Esophagus muscularis mucosa (tissue), 4 donors: ENCODE measurements at regions not wholly inside any gene's neighbourhood (a gene's known extent, or its start where the extent isn't known, plus 50 kb on each side); places are given as distances from the start of the nearest gene placed in this dataset.

Experiments
- DNase-seq: peaks from one replicate; pipeline ENCODE4 v3.0.0-alpha.2; 2017; ENCODE audit errors: extremely low spot score
- H3K27ac ChIP-seq, 4 donors: fragments of 200-600 bp; sonication (generic); replicated peaks in 1 of 4; 1 replicate in 3 of 4; 2 replicates in 1 of 4; pipeline ENCODE4 v1.5.1; 2016 to 2019; ENCODE audit warnings: mild to moderate bottlenecking in 1 of 4
- H3K27me3 ChIP-seq, 4 donors: fragments of 200-600 bp; sonication (generic); one replicate each; pipeline versions ENCODE4 v1.5.1 to v1.6.0; 2016 to 2019
- H3K36me3 ChIP-seq, 4 donors: fragments of 200-600 bp; sonication (generic); one replicate each; pipeline ENCODE4 v1.5.1; 2016 to 2019
- H3K4me1 ChIP-seq, 4 donors: fragments of 200-600 bp; sonication (generic); one replicate each; pipeline ENCODE4 v1.5.1; 2016 to 2019
- H3K4me3 ChIP-seq, 4 donors: fragments of 200-600 bp; sonication (generic); 1 replicate in 2 of 4; 2 replicates in 2 of 4; pipeline ENCODE4 v1.5.1; 2016 to 2019; ENCODE audit warnings: mild to moderate bottlenecking in 4 of 4, moderate library complexity in 1 of 4
- H3K9me3 ChIP-seq, 4 donors: fragments of 200-600 bp; sonication (generic); 1 replicate in 3 of 4; 2 replicates in 1 of 4; pipeline ENCODE4 v1.5.1; 2016 to 2019
- EP300 ChIP-seq: sonication (generic); formaldehyde crosslinking; IDR thresholded peaks from one replicate; pipeline ENCODE4 v1.6.1; 2017; ENCODE audit warnings: antibody characterized with exemption
- POLR2A ChIP-seq: fragments of 450-650 bp; IDR thresholded peaks from one replicate; pipeline ENCODE4 v1.6.1; 2017; ENCODE audit warnings: antibody characterized with exemption, moderate library complexity, mild to moderate bottlenecking, low read depth
- POLR2AphosphoS5 ChIP-seq, 2 donors: sonication (generic); formaldehyde crosslinking; IDR thresholded peaks; one replicate each; pipeline ENCODE4 v1.6.1; 2017; ENCODE audit warnings: antibody characterized with exemption in 2 of 2
- WGBS: methylation state at CpG from one replicate; pipeline ENCODE4 v1.1.5; 2018; 5-methylcytosine and 5-hydroxymethylcytosine counted together
- intact Hi-C: fragments of 100-400 bp; cut with DNase I; formaldehyde crosslinking; loops from one replicate; pipeline ENCODE4 v1.15.1; 2023
- TF ChIP-seq, protein P1 (sequence below), 3 experiments: fragments of 200-600 bp in 2 of 3; fragments of 450-650 bp in 1 of 3; sonication (generic) in 2 of 3; IDR thresholded peaks; one replicate each; pipeline ENCODE4 v1.5.1; 2017 to 2019; ENCODE audit warnings: antibody characterized with exemption in 3 of 3, mild to moderate bottlenecking in 2 of 3, moderate library complexity in 1 of 3

DNA sequence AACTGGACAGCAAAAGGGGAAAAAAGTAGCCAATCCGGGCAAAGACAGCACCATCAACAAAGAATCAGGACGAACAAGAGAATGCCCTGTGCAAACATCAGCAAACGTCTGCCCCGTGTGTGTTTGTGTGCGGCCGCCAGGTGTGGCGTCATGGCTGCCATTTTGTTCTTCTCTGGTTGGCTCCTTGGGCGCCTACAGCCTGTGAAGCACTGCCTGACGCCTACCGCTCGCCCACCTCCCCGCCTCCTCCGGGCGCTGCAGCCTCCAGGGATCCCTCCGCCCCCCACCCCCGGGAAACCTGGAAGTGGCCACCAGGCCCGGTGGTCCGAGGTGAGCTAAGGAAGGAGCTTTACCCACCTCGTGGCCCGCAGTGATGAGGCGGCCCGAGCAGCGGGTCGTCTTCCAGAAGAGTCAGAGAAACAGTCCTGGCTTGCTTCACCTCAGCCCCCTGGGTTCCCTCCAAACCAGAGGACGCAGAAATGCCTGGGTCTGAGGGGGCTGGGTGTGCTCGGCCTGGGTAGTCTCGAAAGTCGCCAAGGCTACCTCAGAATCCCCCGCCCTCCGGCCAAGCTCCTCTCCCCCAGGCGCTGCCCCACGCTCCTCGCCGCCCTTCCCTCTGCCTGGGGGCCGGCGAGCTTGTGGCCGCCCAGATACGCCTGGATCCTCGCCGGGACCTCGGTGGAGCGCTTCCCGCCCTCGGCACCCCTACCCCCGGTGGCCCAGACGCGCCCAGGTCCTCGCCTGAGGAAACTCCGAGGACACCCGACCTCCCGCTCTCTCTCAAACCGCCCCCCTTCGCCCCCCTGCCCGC, 61.8 kb upstream of the IL6 start:
- no peaks in the 10 kb centered on the region for H3K36me3 ChIP-seq
- intact Hi-C loops = no loop called here
- no peaks in the 10 kb centered on the region for H3K27me3 ChIP-seq
- H3K27ac ChIP-seq = no peak overlapping the region
- H3K4me1 ChIP-seq = peaks cover 0 to 21% (median 9%) of the 10 kb centered on the region in 4 donors
- DNase-seq = peak; percentile 47
- no peak for TF ChIP-seq EP300
- H3K9me3 ChIP-seq = no peaks in the 10 kb centered on the region
- no peak overlapping the region for H3K4me3 ChIP-seq
- 95% methylated on average over 51 of the region's 54 CpGs for WGBS

GRCh38 chr7:22663721-22664120, 63.3 kb upstream of the IL6 start:
- Histone ChIP-seq H3K4me3 (no peak overlapping the region), H3K27me3 (no peaks in the 10 kb centered on the region), H3K36me3 (no peaks in the 10 kb centered on the region), H3K9me3 (no peaks in the 10 kb centered on the region), H3K4me1 (peaks cover 0 to 21% (median 9%) of the 10 kb centered on the region in 4 donors), H3K27ac (no peak overlapping the region)
- DNase-seq = peak; percentile 19
- TF ChIP-seq, protein P1, sequence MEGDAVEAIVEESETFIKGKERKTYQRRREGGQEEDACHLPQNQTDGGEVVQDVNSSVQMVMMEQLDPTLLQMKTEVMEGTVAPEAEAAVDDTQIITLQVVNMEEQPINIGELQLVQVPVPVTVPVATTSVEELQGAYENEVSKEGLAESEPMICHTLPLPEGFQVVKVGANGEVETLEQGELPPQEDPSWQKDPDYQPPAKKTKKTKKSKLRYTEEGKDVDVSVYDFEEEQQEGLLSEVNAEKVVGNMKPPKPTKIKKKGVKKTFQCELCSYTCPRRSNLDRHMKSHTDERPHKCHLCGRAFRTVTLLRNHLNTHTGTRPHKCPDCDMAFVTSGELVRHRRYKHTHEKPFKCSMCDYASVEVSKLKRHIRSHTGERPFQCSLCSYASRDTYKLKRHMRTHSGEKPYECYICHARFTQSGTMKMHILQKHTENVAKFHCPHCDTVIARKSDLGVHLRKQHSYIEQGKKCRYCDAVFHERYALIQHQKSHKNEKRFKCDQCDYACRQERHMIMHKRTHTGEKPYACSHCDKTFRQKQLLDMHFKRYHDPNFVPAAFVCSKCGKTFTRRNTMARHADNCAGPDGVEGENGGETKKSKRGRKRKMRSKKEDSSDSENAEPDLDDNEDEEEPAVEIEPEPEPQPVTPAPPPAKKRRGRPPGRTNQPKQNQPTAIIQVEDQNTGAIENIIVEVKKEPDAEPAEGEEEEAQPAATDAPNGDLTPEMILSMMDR (IDR thresholded peaks at IDR 0.05) = no peak
- no peak for TF ChIP-seq POLR2AphosphoS5 (IDR thresholded peaks at IDR 0.05)
- no peak for TF ChIP-seq POLR2A
- TF ChIP-seq EP300 = no peak
- intact Hi-C loops = no loop called here
- 87% methylated on average over 6 of the region's 6 CpGs for WGBS

DNA sequence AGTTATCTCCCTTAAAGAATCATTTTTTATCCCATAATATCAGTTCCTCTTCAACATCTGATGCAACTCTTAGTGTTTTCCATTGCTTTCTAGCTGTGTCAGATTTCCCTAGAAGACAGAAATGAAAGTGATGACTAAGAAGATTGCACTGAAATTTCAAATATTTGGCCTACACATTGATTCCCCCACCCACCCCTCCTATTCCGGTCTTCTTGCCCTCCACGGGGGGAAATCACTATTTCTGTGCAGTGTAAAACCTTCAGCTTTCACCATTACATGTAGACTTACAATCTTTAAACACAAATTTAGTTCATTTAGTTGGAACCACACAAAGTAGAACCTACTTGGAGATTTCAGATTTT, 63.7 kb upstream of the IL6 start:
- DNase-seq = no peak
- TF ChIP-seq POLR2A (no peak), EP300 (no peak), POLR2AphosphoS5 (IDR thresholded peaks at IDR 0.05) (no peak)
- TF ChIP-seq, protein P1 (IDR thresholded peaks at IDR 0.05) = no peak
- H3K36me3 ChIP-seq = no peaks in the 10 kb centered on the region
- no peaks in the 10 kb centered on the region for H3K9me3 ChIP-seq
- 33% methylated on average over 2 of the region's 2 CpGs for WGBS
- no peak overlapping the region for H3K27ac ChIP-seq
- no peaks in the 10 kb centered on the region for H3K27me3 ChIP-seq
- peaks cover 0 to 21% (median 9%) of the 10 kb centered on the region in 4 donors for H3K4me1 ChIP-seq
- intact Hi-C loops = no loop called here
- H3K4me3 ChIP-seq = no peak overlapping the region

DNA sequence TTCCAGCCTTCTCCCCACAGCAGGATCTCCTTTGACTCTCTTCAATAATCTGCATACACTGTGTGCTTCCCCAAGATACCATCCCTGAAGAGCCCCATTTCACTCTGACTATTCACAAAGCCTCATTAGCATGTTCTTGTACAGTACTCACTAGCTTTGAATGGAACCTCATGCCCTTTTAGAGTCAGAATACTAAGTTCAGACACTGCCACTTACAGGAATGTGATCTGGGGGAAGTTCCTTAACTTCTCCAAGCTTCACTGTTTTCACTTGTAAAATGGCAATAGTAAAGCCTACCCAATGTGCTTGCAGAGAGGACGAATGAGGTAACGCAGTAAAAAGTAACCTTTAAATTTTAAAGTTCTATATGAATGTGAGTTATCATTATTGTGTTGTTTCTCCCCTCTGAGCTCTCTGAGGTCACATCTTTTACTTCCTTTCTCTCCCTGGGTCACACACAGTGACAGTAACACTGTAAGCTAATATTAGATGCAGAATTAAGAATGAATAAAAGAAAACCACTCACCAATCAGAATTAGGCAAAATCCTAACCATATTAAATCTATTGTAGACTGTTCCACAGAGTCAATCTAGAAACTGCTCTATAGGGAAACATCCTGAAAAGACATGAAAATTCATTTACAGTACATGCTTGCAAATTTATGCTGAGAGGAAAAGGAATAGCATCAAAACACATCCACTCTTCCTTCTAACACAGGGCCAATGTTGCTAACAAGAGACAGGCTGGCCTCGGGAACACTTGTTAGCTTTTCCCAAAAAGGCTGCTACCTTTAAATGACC, 64.2 kb upstream of the IL6 start:
- Histone ChIP-seq H3K27me3 (no peaks in the 10 kb centered on the region), H3K36me3 (no peaks in the 10 kb centered on the region), H3K27ac (no peak overlapping the region), H3K4me1 (peaks cover 0 to 21% (median 9%) of the 10 kb centered on the region in 4 donors), H3K9me3 (no peaks in the 10 kb centered on the region), H3K4me3 (no peak overlapping the region)
- peak; percentile 62 for DNase-seq
- WGBS = 84% methylated on average over 3 of the region's 3 CpGs
- TF ChIP-seq, protein P1 (IDR thresholded peaks at IDR 0.05) = no peak
- no peak for TF ChIP-seq POLR2A
- intact Hi-C loops = no loop called here

GRCh38 chr7:22662036-22662435, 65.0 kb upstream of the IL6 start:
- no peak for TF ChIP-seq EP300
- TF ChIP-seq, protein P1 (IDR thresholded peaks at IDR 0.05) = no peak
- TF ChIP-seq POLR2A = no peak
- TF ChIP-seq POLR2AphosphoS5 (IDR thresholded peaks at IDR 0.05) = no peak
- peak; percentile 31 for DNase-seq
- H3K27ac ChIP-seq = no peak overlapping the region
- no peaks in the 10 kb centered on the region for H3K27me3 ChIP-seq
- intact Hi-C loops = no loop called here
- peaks cover 0 to 21% (median 9%) of the 10 kb centered on the region in 4 donors for H3K4me1 ChIP-seq
- H3K36me3 ChIP-seq = no peaks in the 10 kb centered on the region
- H3K4me3 ChIP-seq = no peak overlapping the region
- H3K9me3 ChIP-seq = no peaks in the 10 kb centered on the region
